ENCODE measurements at regions not wholly inside any gene's neighbourhood (a gene's known extent, or its start where the extent isn't known, plus 50 kb on each side); places are given as distances from the start of the nearest gene placed in this dataset.

- TF ChIP-seq POLR2AphosphoS5 (IDR thresholded peaks at IDR 0.05) (no peak), POLR2A (IDR thresholded peaks at IDR 0.05) (no peak)
- H3K4me1 ChIP-seq, result peaks cover 0 to 15% (median 6%) of the 10 kb centered on the region in 4 donors
Observed at GRCh38 chr14:71467361-71467811, 464.8 kb upstream of the RGS6 start.

GRCh38 chr14:71468701-71469100, 463.5 kb upstream of the RGS6 start:
- no peaks in the 10 kb centered on the region for H3K36me3 ChIP-seq
- no peaks in the 10 kb centered on the region for H3K9me3 ChIP-seq
- 83 to 88% methylated on average over 1 of the region's 1 CpG for WGBS, 2 donors
- peaks cover 0 to 19% (median 7%) of the 10 kb centered on the region in 4 donors for H3K4me1 ChIP-seq
- H3K4me3 ChIP-seq, result no peak overlapping the region
- no peak for DNase-seq
- intact Hi-C loops (cut with DNase I), result no loop called here
- H3K27ac ChIP-seq, result no peak overlapping the region
- H3K27me3 ChIP-seq, result no peaks in the 10 kb centered on the region
- TF ChIP-seq EP300 (IDR thresholded peaks at IDR 0.05), result no peak
- no peak for TF ChIP-seq CTCF (IDR thresholded peaks at IDR 0.05)
- TF ChIP-seq POLR2A (IDR thresholded peaks at IDR 0.05), result no peak
- no peak for TF ChIP-seq POLR2AphosphoS5 (IDR thresholded peaks at IDR 0.05)

More at GRCh38 chr14:71467361-71467811, 464.8 kb upstream of the RGS6 start:
- intact Hi-C loops (cut with DNase I), result no loop called here
- DNase-seq, result no peak
- H3K9me3 ChIP-seq, result peaks cover 0 to 1% (median 0%) of the 10 kb centered on the region in 4 donors
- no peak overlapping the region for H3K27ac ChIP-seq
- H3K27me3 ChIP-seq, result no peaks in the 10 kb centered on the region
- peaks cover 0 to 4% (median 0%) of the 10 kb centered on the region in 4 donors for H3K36me3 ChIP-seq
- 82 to 89% methylated on average over 3 of the region's 3 CpGs for WGBS, 2 donors
- H3K4me3 ChIP-seq, result no peak overlapping the region

GRCh38 chr14:71469643-71470335, 462.4 kb upstream of the RGS6 start:
- Histone ChIP-seq H3K27me3 (no peaks in the 10 kb centered on the region), H3K27ac (no peak overlapping the region), H3K9me3 (no peaks in the 10 kb centered on the region), H3K36me3 (no peaks in the 10 kb centered on the region), H3K4me3 (no peak overlapping the region), H3K4me1 (peaks cover 0 to 29% (median 14%) of the 10 kb centered on the region in 4 donors)
- WGBS, 2 donors, result 89 to 90% methylated on average over 6 of the region's 6 CpGs
- DNase-seq, result no peak
- TF ChIP-seq EP300 (IDR thresholded peaks at IDR 0.05) (no peak), CTCF (IDR thresholded peaks at IDR 0.05) (no peak), POLR2AphosphoS5 (IDR thresholded peaks at IDR 0.05) (no peak), POLR2A (IDR thresholded peaks at IDR 0.05) (no peak)
- intact Hi-C loops (cut with DNase I), result no loop called here

- peaks cover 0 to 32% (median 16%) of the 10 kb centered on the region in 4 donors for H3K4me1 ChIP-seq
- no peaks in the 10 kb centered on the region for H3K36me3 ChIP-seq
- 95 to 97% methylated on average over 6 of the region's 6 CpGs for WGBS, 2 donors
- H3K9me3 ChIP-seq, result no peaks in the 10 kb centered on the region
- H3K27ac ChIP-seq, result no peak overlapping the region
- intact Hi-C loops (cut with DNase I), result no loop called here
- H3K27me3 ChIP-seq, result no peaks in the 10 kb centered on the region
- H3K4me3 ChIP-seq, result no peak overlapping the region
- DNase-seq, result no peak
- no peak for TF ChIP-seq POLR2AphosphoS5 (IDR thresholded peaks at IDR 0.05)
- no peak for TF ChIP-seq EP300 (IDR thresholded peaks at IDR 0.05)
- TF ChIP-seq CTCF (IDR thresholded peaks at IDR 0.05), result no peak
- TF ChIP-seq POLR2A (IDR thresholded peaks at IDR 0.05), result no peak
Observed at GRCh38 chr14:71471634-71472355, 460.4 kb upstream of the RGS6 start.

Data from sigmoid colon (tissue), 6 donors.